ENCODE measurements at regions not wholly inside any gene's neighbourhood (a gene's known extent, or its start where the extent isn't known, plus 50 kb on each side); places are given as distances from the start of the nearest gene placed in this dataset.
A peak's percentile ranks its signal among the peaks of the same experiment; 100 is the strongest.
"Not testable (repeated sequence)": the region's sequence is repeated elsewhere in the genome, so short reads cannot be mapped to it uniquely, and the experiment has no call there.

- intact Hi-C loops (cut with DNase I; ENCODE audit: low total_unique reads): no loop called here
- 15 to 56% (median 36%) methylated on average over 3 to 4 of the region's 4 CpGs for WGBS, 5 donors
Observed at GRCh38 chr12:89873745-89874144, 165.1 kb upstream of the ATP2B1 start.

GRCh38 chr12:89872922-89873630, 164.4 kb upstream of the ATP2B1 start:
- Histone ChIP-seq H3K27ac (no peak overlapping the region), H3K27me3 (replicated peaks in 1 of 7) (no peaks in the 10 kb centered on the region), H3K4me3 (no peak overlapping the region), H3K36me3 (no peaks in the 10 kb centered on the region), H3K9me3 (peaks cover 0 to 25% (median 21%) of the 10 kb centered on the region in 8 donors), H3K4me1 (peaks cover 0 to 14% (median 4%) of the 10 kb centered on the region in 6 donors)
- no peak for DNase-seq
- intact Hi-C loops (cut with DNase I; ENCODE audit: low total_unique reads): no loop called here
- WGBS, 5 donors: 71 to 95% (median 92%) methylated on average over 6 of the region's 6 CpGs
- no peak for TF ChIP-seq POLR2AphosphoS5 (IDR thresholded peaks at IDR 0.05)
- no peak for TF ChIP-seq POLR2A (IDR thresholded peaks at IDR 0.05)
- no peak for TF ChIP-seq CTCF (IDR thresholded peaks at IDR 0.05 in 8 of 11, conservative IDR thresholded peaks at IDR 0.05 in 3 of 11)

More at GRCh38 chr12:89873745-89874144, 165.1 kb upstream of the ATP2B1 start:
- no peaks in the 10 kb centered on the region for H3K27me3 ChIP-seq (replicated peaks in 1 of 7)
- peaks cover 0 to 21% (median 9%) of the 10 kb centered on the region in 6 donors for H3K4me1 ChIP-seq
- no peak overlapping the region for H3K4me3 ChIP-seq
- H3K36me3 ChIP-seq: no peaks in the 10 kb centered on the region
- DNase-seq: no peak
- H3K9me3 ChIP-seq: peaks cover 0 to 25% (median 21%) of the 10 kb centered on the region in 8 donors
- H3K27ac ChIP-seq: peak overlapping the region in 1 of 8 donors; percentile 9
- TF ChIP-seq POLR2A (IDR thresholded peaks at IDR 0.05) (no peak), CTCF (IDR thresholded peaks at IDR 0.05 in 8 of 11, conservative IDR thresholded peaks at IDR 0.05 in 3 of 11) (no peak), POLR2AphosphoS5 (IDR thresholded peaks at IDR 0.05) (no peak)

DNA sequence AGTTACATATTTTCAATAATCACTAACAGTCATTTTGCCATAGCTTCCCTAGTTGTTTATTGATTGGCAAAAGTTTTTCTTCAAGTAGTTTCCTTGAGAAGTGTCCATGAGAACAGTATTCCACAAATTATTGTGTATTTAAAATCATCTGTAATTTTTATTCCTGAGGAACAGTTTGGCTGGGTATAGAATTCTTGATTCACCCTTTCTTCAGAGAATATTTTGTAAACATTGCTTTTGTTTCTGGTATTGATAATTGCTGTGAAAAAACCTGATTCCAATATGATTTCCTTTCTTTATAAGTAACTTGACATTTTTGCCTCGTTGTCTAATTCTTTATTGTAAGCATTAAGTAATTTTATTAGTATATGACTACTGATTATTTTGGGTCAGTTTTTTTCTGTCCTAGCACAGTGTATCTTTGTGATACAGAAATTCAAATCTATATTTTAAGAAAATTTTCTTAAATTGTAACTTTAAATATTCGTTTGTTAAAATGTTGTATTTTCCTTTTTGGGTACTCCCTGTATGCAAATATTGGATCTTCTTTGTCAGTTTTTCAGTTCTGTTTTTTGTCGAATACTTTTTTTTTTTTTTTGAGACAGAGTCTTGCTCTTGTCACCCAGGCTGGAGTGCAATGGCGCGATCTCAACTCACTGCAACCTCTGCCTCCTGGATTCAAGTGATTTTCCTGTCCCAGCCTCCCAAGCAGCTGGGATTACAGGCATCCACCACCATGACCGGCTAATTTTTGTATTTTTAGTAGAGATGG, 162.0 kb upstream of the ATP2B1 start:
- Histone ChIP-seq H3K9me3 (peaks cover 0 to 29% (median 21%) of the 10 kb centered on the region in 8 donors), H3K4me1 (peaks cover 0 to 9% (median 3%) of the 10 kb centered on the region in 6 donors), H3K36me3 (no peaks in the 10 kb centered on the region), H3K27me3 (replicated peaks in 1 of 7) (no peaks in the 10 kb centered on the region), H3K4me3 (no peak overlapping the region), H3K27ac (no peak overlapping the region)
- TF ChIP-seq CTCF (IDR thresholded peaks at IDR 0.05 in 8 of 11, conservative IDR thresholded peaks at IDR 0.05 in 3 of 11) (no peak), POLR2AphosphoS5 (IDR thresholded peaks at IDR 0.05) (no peak), POLR2A (IDR thresholded peaks at IDR 0.05) (no peak)
- no peak for DNase-seq
- 65 to 84% (median 75%) methylated on average over 6 of the region's 6 CpGs for WGBS, 5 donors
- intact Hi-C loops (cut with DNase I; ENCODE audit: low total_unique reads): no loop called here

DNA sequence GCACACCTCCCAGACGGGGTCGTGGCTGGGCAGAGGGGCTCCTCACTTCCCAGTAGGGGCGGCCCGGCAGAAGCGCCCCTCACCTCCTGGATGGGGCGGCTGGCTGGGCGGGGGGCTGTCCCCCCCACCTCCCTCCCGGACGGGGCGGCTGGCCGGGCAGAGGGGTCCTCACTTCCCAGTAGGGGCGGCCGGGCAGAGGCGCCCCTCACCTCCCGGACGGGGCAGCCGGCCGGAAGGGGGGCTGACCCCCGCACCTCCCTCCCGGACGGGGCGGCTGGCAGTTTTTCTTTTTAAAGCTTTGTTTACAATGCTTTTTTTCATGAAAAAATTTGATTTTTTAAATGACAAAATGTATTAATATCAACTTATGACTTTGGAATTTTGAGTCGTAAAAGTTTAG, 159.0 kb upstream of the ATP2B1 start:
- H3K36me3 ChIP-seq; H3K27me3 ChIP-seq (replicated peaks in 1 of 7); DNase-seq; H3K27ac ChIP-seq; H3K4me3 ChIP-seq; intact Hi-C loops (cut with DNase I; ENCODE audit: low total_unique reads): not testable (repeated sequence)
- H3K4me1 ChIP-seq: peaks cover 9 to 30% (median 23%) of the 10 kb centered on the region in 6 donors
- WGBS, 5 donors: 91 to 98% (median 96%) methylated on average over 12 to 23 of the region's 23 CpGs
- peaks cover 0 to 29% (median 21%) of the 10 kb centered on the region in 8 donors for H3K9me3 ChIP-seq

Data from spleen (tissue), 11 donors.